Mucosa of descending colon (tissue), 3 donors: ENCODE measurements at regions not wholly inside any gene's neighbourhood (a gene's known extent, or its start where the extent isn't known, plus 50 kb on each side); places are given as distances from the start of the nearest gene placed in this dataset.

Source experiments
- ATAC-seq: fragments of 200-7000 bp; cut with Tn5 transposase; one replicate; pipeline ENCODE4 v1.9.1; 2020; ENCODE audit warnings: mild to moderate bottlenecking, moderate library complexity
- DNase-seq, 3 donors: peaks; one replicate each; pipeline ENCODE4 v3.0.0-alpha.2; 2020
- H3K36me3 ChIP-seq: fragments of 200-600 bp; one replicate; pipeline ENCODE4 v1.8.0; 2021; ENCODE audit warnings: low read depth, mild to moderate bottlenecking
- H3K4me1 ChIP-seq: fragments of 200-600 bp; one replicate; pipeline ENCODE4 v1.8.0; 2021; ENCODE audit warnings: low read depth, mild to moderate bottlenecking
- H3K4me3 ChIP-seq: fragments of 200-600 bp; one replicate; pipeline ENCODE4 v1.8.0; 2021; ENCODE audit warnings: mild to moderate bottlenecking
- H3K9me3 ChIP-seq: fragments of 200-600 bp; one replicate; pipeline ENCODE4 v1.8.0; 2021; ENCODE audit warnings: mild to moderate bottlenecking
- intact Hi-C, 2 donors: fragments of 100-400 bp; cut with DNase I in 1 of 2; cut with micrococcal nuclease in 1 of 2; formaldehyde crosslinking; loops; one replicate each; pipeline versions ENCODE4 v1.11.0 to v1.11.1; 2022; cut with DNase I, micrococcal nuclease
- TF ChIP-seq, protein P1 (sequence below): fragments of 200-600 bp; IDR thresholded peaks from one replicate; pipeline ENCODE4 v1.8.0; 2022; ENCODE audit warnings: antibody characterized with exemption, mild to moderate bottlenecking
- donor health status: DM: no; HTN: no; CAD: no; lungs with moderate emphysema.
- donor health status: DM: no; HTN: no; CAD: no.
- donor health status: DM: no; HTN: yes; CAD: no.

GRCh38 chr2:239688840-239689239 is 288.0 kb upstream of the HDAC4 start:
- Histone ChIP-seq H3K4me3 (no peak overlapping the region), H3K36me3 (no peaks in the 10 kb centered on the region), H3K9me3 (no peaks in the 10 kb centered on the region), H3K4me1 (no peaks in the 10 kb centered on the region)
- TF ChIP-seq, protein P1, sequence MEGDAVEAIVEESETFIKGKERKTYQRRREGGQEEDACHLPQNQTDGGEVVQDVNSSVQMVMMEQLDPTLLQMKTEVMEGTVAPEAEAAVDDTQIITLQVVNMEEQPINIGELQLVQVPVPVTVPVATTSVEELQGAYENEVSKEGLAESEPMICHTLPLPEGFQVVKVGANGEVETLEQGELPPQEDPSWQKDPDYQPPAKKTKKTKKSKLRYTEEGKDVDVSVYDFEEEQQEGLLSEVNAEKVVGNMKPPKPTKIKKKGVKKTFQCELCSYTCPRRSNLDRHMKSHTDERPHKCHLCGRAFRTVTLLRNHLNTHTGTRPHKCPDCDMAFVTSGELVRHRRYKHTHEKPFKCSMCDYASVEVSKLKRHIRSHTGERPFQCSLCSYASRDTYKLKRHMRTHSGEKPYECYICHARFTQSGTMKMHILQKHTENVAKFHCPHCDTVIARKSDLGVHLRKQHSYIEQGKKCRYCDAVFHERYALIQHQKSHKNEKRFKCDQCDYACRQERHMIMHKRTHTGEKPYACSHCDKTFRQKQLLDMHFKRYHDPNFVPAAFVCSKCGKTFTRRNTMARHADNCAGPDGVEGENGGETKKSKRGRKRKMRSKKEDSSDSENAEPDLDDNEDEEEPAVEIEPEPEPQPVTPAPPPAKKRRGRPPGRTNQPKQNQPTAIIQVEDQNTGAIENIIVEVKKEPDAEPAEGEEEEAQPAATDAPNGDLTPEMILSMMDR = no peak
- ATAC-seq (no peak), DNase-seq (no peak)
- intact Hi-C loops = no loop called here

DNA sequence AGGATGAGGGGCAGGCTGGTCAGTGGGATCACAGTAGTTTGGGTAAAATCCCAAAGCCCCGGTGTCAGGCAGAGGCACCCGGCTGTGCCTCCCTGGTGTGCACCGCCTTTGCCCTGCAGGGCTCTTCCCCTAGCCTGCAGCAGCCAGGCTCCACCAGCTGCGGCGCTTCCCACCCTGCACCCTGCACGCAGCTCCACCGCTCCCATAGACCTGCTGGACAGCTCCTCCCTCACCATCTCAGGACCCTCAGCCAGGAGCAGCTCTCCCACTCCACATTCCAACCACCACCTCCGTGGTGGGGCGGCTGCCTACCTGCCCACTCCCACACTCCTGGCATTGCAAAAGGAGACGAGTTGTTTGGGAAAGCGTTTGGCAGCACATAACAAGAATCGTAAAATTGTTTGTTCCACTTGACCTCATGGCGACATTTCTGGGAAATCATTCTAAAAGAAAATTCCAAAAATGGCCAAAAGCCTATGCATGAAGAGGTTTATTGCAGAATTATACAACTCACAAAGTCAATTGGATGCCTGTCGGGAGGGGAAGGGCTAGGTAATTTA is 287.4 kb upstream of the HDAC4 start:
- DNase-seq = no peak
- ATAC-seq = peak; percentile 23
- H3K4me3 ChIP-seq = no peak overlapping the region
- no peaks in the 10 kb centered on the region for H3K9me3 ChIP-seq
- H3K4me1 ChIP-seq = no peaks in the 10 kb centered on the region
- intact Hi-C loops = no loop called here
- TF ChIP-seq, protein P1 = no peak
- no peaks in the 10 kb centered on the region for H3K36me3 ChIP-seq

DNA sequence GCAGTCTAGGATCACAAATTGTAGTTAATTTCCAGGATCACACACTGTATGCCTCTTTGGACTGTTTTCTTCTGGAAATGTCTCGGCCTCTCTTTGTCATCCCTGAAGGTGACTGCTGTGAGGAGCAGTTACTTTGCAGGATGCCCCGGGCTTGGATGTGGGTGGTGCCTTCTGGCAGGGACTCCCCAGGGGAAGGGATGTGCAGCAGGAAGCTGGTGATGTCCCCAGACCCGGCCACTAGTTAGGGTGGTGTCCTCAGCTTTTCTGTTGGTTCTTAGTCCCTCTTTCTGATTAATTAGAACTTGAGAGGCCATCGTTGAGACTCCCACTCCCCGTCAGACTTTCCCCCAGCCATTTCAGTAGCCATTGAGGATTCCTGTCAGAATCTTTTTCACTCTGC is 286.6 kb upstream of the HDAC4 start:
- Histone ChIP-seq H3K36me3 (no peaks in the 10 kb centered on the region), H3K4me3 (no peak overlapping the region), H3K4me1 (no peaks in the 10 kb centered on the region), H3K9me3 (no peaks in the 10 kb centered on the region)
- ATAC-seq (no peak), DNase-seq (no peak)
- intact Hi-C loops = no loop called here
- TF ChIP-seq, protein P1 = no peak

GRCh38 chr2:239685965-239686364 is 285.1 kb upstream of the HDAC4 start:
- no peak overlapping the region for H3K4me3 ChIP-seq
- TF ChIP-seq, protein P1 = no peak
- ATAC-seq = no peak
- intact Hi-C loops = no loop called here
- no peaks in the 10 kb centered on the region for H3K36me3 ChIP-seq
- no peak for DNase-seq
- no peaks in the 10 kb centered on the region for H3K4me1 ChIP-seq
- H3K9me3 ChIP-seq = no peaks in the 10 kb centered on the region

DNA sequence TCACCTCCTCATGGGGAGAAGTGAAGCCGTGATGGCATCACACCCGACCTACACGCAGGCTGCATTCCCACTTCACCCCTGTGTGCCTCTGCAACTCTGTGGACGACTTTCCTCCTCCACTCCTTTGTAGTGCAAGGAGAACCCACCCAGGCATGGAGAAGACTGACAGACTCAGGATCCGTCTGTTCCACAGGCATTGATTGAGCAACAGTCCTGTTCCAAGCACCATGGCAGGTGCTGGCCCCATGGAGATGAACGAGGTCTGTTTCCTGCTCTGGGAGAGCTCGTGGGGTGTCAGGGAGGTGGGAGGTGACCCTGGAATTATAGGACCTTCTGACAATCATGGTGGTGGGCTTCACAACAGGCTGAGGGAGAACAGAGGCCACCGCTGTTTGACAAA is 284.7 kb upstream of the HDAC4 start:
- Histone ChIP-seq H3K36me3 (no peaks in the 10 kb centered on the region), H3K4me1 (no peaks in the 10 kb centered on the region), H3K9me3 (no peaks in the 10 kb centered on the region), H3K4me3 (no peak overlapping the region)
- no peak for DNase-seq
- ATAC-seq = no peak
- intact Hi-C loops = no loop called here
- TF ChIP-seq, protein P1 = no peak

DNA sequence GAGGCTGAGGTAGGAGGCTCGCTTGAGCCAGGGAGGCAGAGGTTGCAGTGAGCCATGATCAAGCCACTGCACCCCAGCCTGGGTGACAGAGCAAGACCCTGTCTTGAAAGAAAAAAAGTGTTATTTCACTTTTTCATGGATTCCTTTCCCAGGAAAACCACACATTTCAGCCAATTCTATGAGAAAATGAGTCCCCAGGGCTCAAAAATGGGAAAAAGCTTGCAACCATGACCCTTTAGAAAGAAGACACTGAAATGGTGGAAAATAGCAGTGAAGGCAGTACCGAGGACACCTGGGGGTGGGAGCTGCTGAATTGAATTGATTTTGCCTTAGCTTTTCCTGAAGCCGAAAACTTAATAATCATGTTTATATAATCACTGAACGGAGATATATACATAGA is 284.2 kb upstream of the HDAC4 start:
- ATAC-seq (no peak), DNase-seq (no peak)
- TF ChIP-seq, protein P1 = no peak
- no peak overlapping the region for H3K4me3 ChIP-seq
- no peaks in the 10 kb centered on the region for H3K4me1 ChIP-seq
- no peaks in the 10 kb centered on the region for H3K36me3 ChIP-seq
- intact Hi-C loops = no loop called here
- H3K9me3 ChIP-seq = no peaks in the 10 kb centered on the region
